Common myeloid progenitor, CD34-positive (primary cell): ENCODE measurements at regions not wholly inside any gene's neighbourhood (a gene's known extent, or its start where the extent isn't known, plus 50 kb on each side); places are given as distances from the start of the nearest gene placed in this dataset.

Source experiments
- CTCF ChIA-PET: fragments of 350-600 bp; sonication (Branson Sonifier 250); formaldehyde crosslinking; loops from one replicate; lab custom pipeline; 2021; ENCODE audit warnings: antibody characterized with exemption; lab: Charles Lee
- POLR2A ChIA-PET: fragments of 350-600 bp; sonication (Branson Sonifier 250); formaldehyde crosslinking; loops from one replicate; lab custom pipeline; 2021; ENCODE audit warnings: antibody characterized with exemption; lab: Charles Lee
- DNase-seq, 3 donors: peaks; one replicate each; pipeline versions ENCODE4 v3.0.0 to v3.0.0-alpha.2; 2013
- H3K27ac ChIP-seq, 2 experiments: 1 replicate in 1 of 2; 2 replicates in 1 of 2; pipeline ENCODE4 v1.7.0; 2013; ENCODE audit warnings: inconsistent platforms in 2 of 2, low read length in 2 of 2, mild to moderate bottlenecking in 2 of 2, low read depth in 1 of 2, moderate library complexity in 1 of 2; ENCODE audit not compliant: severe bottlenecking in 2 of 2, insufficient read depth in 1 of 2, poor library complexity in 1 of 2
- H3K27me3 ChIP-seq, 5 experiments: replicated peaks in 2 of 5; 1 replicate in 3 of 5; 2 replicates in 2 of 5; pipeline versions ENCODE4 v1.6.1 to v1.7.0; 2013; ENCODE audit warnings: low read length in 4 of 5, mild to moderate bottlenecking in 2 of 5, moderate library complexity in 2 of 5, inconsistent platforms in 1 of 5; ENCODE audit not compliant: insufficient read depth in 5 of 5, control insufficient read depth in 4 of 5
- H3K36me3 ChIP-seq, 4 experiments: 1 replicate in 2 of 4; 2 replicates in 2 of 4; pipeline versions ENCODE4 v1.6.1 to v1.7.0; 2013; ENCODE audit warnings: low read length in 3 of 4, control low read depth in 1 of 4, mild to moderate bottlenecking in 1 of 4; ENCODE audit not compliant: control insufficient read depth in 4 of 4, insufficient read depth in 4 of 4
- H3K4me1 ChIP-seq, 4 experiments: 1 replicate in 3 of 4; 2 replicates in 1 of 4; pipeline versions ENCODE4 v1.6.1 to v1.7.1; 2013; ENCODE audit warnings: low read length in 3 of 4, mild to moderate bottlenecking in 3 of 4, control low read depth in 1 of 4, inconsistent platforms in 1 of 4, moderate library complexity in 1 of 4; ENCODE audit not compliant: control insufficient read depth in 4 of 4, insufficient read depth in 4 of 4; ENCODE audit errors: control extremely low read depth in 1 of 4
- H3K4me3 ChIP-seq, 7 experiments: 1 replicate in 4 of 7; 2 replicates in 3 of 7; pipeline versions ENCODE4 v1.5.1 to v1.7.0; 2013; ENCODE audit warnings: mild to moderate bottlenecking in 7 of 7, low read length in 6 of 7, moderate library complexity in 6 of 7, inconsistent platforms in 2 of 7, low read depth in 2 of 7, control low read depth in 1 of 7; ENCODE audit not compliant: insufficient read depth in 4 of 7, control insufficient read depth in 1 of 7; ENCODE audit errors: extremely low read depth in 1 of 7
- H3K9me3 ChIP-seq, 5 experiments: 1 replicate in 4 of 5; 2 replicates in 1 of 5; pipeline versions ENCODE4 v1.6.1 to v1.7.1; 2013; ENCODE audit warnings: low read length in 4 of 5, mild to moderate bottlenecking in 2 of 5, inconsistent platforms in 1 of 5, low read depth in 1 of 5, moderate library complexity in 1 of 5; ENCODE audit not compliant: control insufficient read depth in 4 of 5, insufficient read depth in 2 of 5; ENCODE audit errors: control extremely low read depth in 1 of 5
- WGBS: methylation state at CpG from one replicate; pipeline ENCODE4 v1.1.5; 2013; ENCODE audit not compliant: insufficient coverage; 5-methylcytosine and 5-hydroxymethylcytosine counted together

GRCh38 chr1:244339776-244340175 lies 111.9 kb downstream of the ADSS2 start:
- no peak for DNase-seq
- 96% methylated on average over 7 of the region's 7 CpGs for WGBS

GRCh38 chr1:244340396-244340795 lies 111.3 kb downstream of the ADSS2 start:
- Histone ChIP-seq H3K36me3 (no peaks in the 10 kb centered on the region), H3K4me3 (no peak overlapping the region), H3K9me3 (no peaks in the 10 kb centered on the region), H3K4me1 (peaks cover 0 to 20% (median 15%) of the 10 kb centered on the region in 4 experiments), H3K27ac (no peak overlapping the region), H3K27me3 (no peaks in the 10 kb centered on the region)
- over 99% methylated on average over 14 of the region's 14 CpGs for WGBS
- POLR2A ChIA-PET, result no interaction called here
- CTCF ChIA-PET, result interaction anchor here (1.3 to 2.8 kb wide), 3 partner anchors 10 to 18 kb away, joined by 3 to 12 read pairs (median 5); no protein-coding TSS in a partner anchor
- no peak for DNase-seq

More at GRCh38 chr1:244339776-244340175, 111.9 kb downstream of the ADSS2 start:
- ChIA-PET POLR2A (no interaction called here), CTCF (interaction anchor here (1.9 to 2.8 kb wide), 2 partner anchors 9 to 14 kb away, joined by 5 to 12 read pairs; no protein-coding TSS in a partner anchor)
- Histone ChIP-seq H3K9me3 (no peaks in the 10 kb centered on the region), H3K4me1 (peaks cover 0 to 20% (median 15%) of the 10 kb centered on the region in 4 experiments), H3K36me3 (no peaks in the 10 kb centered on the region), H3K4me3 (no peak overlapping the region), H3K27ac (no peak overlapping the region), H3K27me3 (no peaks in the 10 kb centered on the region)

DNA sequence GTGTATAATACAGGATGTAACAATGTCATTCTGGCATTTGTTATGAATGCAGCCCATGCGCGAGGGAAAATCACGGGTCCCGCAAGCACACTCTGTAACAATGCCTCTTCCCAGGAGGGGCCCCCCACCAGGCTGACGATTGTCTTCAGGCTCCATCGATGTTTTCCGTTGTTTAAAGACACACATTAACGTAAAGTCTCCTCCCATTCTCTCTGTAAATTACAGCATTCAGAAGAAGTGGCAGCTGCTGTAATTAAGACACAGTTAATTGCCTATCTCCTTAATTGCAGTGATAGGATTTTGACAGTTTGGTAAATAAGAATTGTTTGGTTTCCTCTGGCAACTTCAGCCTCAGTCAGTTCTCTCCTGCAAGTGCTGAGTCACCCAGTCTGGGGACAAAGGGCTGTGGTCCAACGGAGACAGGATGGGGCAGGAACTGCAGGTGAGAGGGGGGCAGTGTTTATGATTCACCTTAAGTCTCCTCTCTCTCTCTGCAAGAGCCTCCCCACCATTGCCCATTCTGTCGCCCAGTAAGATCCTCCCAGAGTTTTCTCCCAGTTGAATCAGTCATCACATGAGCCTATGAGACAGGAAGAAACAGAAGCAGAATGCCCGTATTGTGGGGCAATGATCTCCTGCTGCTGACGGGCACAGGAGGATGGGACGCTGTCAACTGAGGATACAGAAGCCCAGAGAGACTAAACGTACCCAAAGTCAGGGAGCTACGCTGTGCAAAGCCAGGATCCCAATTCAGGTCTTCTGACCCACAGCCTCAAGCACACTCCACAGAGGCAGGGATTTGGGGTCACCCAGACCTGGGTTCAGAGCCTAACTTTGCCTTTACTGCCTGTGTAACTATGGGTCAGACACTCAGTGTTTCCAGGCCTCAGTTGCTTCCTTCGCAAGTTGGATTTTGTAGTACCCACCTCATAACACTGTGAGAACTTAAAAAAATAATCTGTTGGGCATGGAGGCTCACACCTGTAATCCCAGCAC lies 110.0 kb downstream of the ADSS2 start:
- Histone ChIP-seq H3K9me3 (peaks cover 0 to 3% (median 0%) of the 10 kb centered on the region in 5 experiments), H3K36me3 (no peaks in the 10 kb centered on the region), H3K27ac (peak overlapping the region in 1 of 2 experiments; percentile 75), H3K27me3 (no peaks in the 10 kb centered on the region), H3K4me3 (peak overlapping the region in 2 of 7 experiments; percentile 38 to 39), H3K4me1 (peaks cover 0 to 20% (median 15%) of the 10 kb centered on the region in 4 experiments)
- ChIA-PET CTCF (interaction anchor here (1.3 to 2.8 kb wide), 4 partner anchors 11 to 21 kb away, joined by 3 to 12 read pairs (median 6); no protein-coding TSS in a partner anchor), POLR2A (interaction anchor here (1.0 kb wide), 1 partner anchor 17 kb away, joined by 3 read pairs; no protein-coding TSS in a partner anchor)
- 53% methylated on average over 11 of the region's 16 CpGs for WGBS
- peak; percentile 59 to 93 (median 93) for DNase-seq

GRCh38 chr1:244344001-244344400 lies 107.7 kb downstream of the ADSS2 start:
- no peak for DNase-seq
- peaks cover 0 to 20% (median 15%) of the 10 kb centered on the region in 4 experiments for H3K4me1 ChIP-seq
- peaks cover 0 to 9% (median 0%) of the 10 kb centered on the region in 5 experiments for H3K9me3 ChIP-seq
- ChIA-PET CTCF (interaction anchor here (1.2 kb wide), 1 partner anchor 11 kb away, joined by 3 read pairs; no protein-coding TSS in a partner anchor), POLR2A (interaction anchor here (0.6 to 0.7 kb wide), 2 partner anchors 15 to 1005 kb away, joined by 3 to 5 read pairs; no protein-coding TSS in a partner anchor)
- WGBS, result 82% methylated on average over 5 of the region's 6 CpGs
- no peak overlapping the region for H3K27ac ChIP-seq
- H3K27me3 ChIP-seq, result no peaks in the 10 kb centered on the region
- no peaks in the 10 kb centered on the region for H3K36me3 ChIP-seq
- H3K4me3 ChIP-seq, result no peak overlapping the region

- peaks cover 2 to 21% (median 12%) of the 10 kb centered on the region in 4 experiments for H3K4me1 ChIP-seq
- ChIA-PET CTCF (no interaction called here), POLR2A (interaction anchor here (0.8 kb wide), 1 partner anchor 22 kb away, joined by 3 read pairs; no protein-coding TSS in a partner anchor)
- H3K36me3 ChIP-seq, result no peaks in the 10 kb centered on the region
- no peaks in the 10 kb centered on the region for H3K27me3 ChIP-seq
- no peak overlapping the region for H3K27ac ChIP-seq
- H3K9me3 ChIP-seq, result peaks cover 0 to 9% (median 0%) of the 10 kb centered on the region in 5 experiments
- 100% methylated on average over 5 of the region's 6 CpGs for WGBS
- H3K4me3 ChIP-seq, result no peak overlapping the region
- no peak for DNase-seq
These were observed 104.6 kb downstream of the ADSS2 start for GRCh38 chr1:244346972-244347618.

DNA sequence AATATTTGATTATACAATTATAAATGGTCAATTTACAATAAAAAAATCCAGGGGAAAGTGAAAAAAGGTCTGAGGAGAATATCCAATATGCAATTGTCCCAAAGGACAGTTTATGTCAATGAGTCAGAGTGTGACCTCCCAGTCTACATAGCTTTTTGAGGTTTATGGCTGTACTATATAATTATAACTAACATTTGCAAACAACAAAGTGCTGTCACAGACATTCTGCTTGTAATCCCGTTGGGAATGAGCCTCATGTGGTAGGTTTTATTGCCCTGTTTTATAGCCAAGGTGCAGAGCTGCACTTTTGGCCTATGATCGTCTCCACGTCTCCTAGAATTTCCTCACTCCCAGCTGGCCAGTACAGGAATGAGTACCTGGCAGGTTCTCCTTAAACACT lies 103.8 kb downstream of the ADSS2 start:
- ChIA-PET POLR2A (no interaction called here), CTCF (interaction anchor here (2.0 kb wide), 1 partner anchor 17 kb away, joined by 6 read pairs; no protein-coding TSS in a partner anchor)
- Histone ChIP-seq H3K27ac (no peak overlapping the region), H3K27me3 (no peaks in the 10 kb centered on the region), H3K36me3 (no peaks in the 10 kb centered on the region), H3K4me1 (peaks cover 2 to 17% (median 10%) of the 10 kb centered on the region in 4 experiments), H3K9me3 (peaks cover 0 to 9% (median 0%) of the 10 kb centered on the region in 5 experiments), H3K4me3 (no peak overlapping the region)
- 100% methylated on average over 2 of the region's 3 CpGs for WGBS
- no peak for DNase-seq
